ENCODE measurements at regions not wholly inside any gene's neighbourhood (a gene's known extent, or its start where the extent isn't known, plus 50 kb on each side); places are given as distances from the start of the nearest gene placed in this dataset.

- TF ChIP-seq, protein P1, sequence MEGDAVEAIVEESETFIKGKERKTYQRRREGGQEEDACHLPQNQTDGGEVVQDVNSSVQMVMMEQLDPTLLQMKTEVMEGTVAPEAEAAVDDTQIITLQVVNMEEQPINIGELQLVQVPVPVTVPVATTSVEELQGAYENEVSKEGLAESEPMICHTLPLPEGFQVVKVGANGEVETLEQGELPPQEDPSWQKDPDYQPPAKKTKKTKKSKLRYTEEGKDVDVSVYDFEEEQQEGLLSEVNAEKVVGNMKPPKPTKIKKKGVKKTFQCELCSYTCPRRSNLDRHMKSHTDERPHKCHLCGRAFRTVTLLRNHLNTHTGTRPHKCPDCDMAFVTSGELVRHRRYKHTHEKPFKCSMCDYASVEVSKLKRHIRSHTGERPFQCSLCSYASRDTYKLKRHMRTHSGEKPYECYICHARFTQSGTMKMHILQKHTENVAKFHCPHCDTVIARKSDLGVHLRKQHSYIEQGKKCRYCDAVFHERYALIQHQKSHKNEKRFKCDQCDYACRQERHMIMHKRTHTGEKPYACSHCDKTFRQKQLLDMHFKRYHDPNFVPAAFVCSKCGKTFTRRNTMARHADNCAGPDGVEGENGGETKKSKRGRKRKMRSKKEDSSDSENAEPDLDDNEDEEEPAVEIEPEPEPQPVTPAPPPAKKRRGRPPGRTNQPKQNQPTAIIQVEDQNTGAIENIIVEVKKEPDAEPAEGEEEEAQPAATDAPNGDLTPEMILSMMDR (conservative IDR thresholded peaks at IDR 0.05): no peak
- TF ChIP-seq ZFX (IDR thresholded peaks at IDR 0.05): no peak
Measured at GRCh38 chr3:190209533-190209932, 88.8 kb upstream of the P3H2 start.
